Pons (tissue), 1 donor: ENCODE measurements at regions not wholly inside any gene's neighbourhood (a gene's known extent, or its start where the extent isn't known, plus 50 kb on each side); places are given as distances from the start of the nearest gene placed in this dataset.

Source experiments
- DNase-seq: peaks from one replicate; pipeline ENCODE4 v3.0.0-alpha.2; 2016; ENCODE audit warnings: low spot score

DNA sequence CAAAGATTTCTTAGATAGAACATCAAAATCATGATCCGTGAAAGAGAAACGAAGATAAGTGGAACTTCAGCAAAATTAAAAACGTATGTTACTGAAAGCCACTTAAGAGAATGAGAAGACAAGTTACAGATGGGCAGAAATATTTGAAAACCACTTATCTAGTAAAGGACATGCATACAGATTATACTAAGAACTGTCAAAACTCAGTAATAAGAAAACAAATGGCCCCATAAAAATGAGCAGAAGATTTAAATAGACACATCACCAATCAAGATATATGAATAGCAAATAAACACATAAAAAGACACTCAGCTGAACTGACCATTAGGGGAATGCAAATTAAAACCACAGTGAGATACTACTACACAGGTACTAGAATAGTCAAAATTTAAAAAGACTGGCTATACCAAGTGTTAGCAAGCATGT lies 343.7 kb downstream of the PTEN start:
- DNase-seq: no peak

DNA sequence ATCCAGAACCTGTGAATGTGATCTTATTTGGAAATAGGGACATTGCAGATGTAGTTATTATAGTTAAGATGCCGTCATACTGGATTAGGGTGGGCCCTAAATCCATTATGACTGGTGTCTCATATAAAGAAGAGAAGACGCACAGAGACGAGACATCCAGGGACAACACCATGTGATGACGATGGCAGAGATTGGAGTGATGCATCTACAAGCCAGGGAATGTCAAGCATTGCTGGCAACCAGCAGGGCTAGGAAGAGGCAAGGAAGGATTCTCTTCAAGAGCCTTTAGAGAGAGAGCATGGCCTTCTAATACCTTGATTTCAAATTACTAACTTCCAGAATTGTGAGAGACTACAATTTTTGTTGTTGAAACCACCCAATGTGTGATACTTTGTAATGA lies 345.8 kb downstream of the PTEN start:
- DNase-seq: no peak

DNA sequence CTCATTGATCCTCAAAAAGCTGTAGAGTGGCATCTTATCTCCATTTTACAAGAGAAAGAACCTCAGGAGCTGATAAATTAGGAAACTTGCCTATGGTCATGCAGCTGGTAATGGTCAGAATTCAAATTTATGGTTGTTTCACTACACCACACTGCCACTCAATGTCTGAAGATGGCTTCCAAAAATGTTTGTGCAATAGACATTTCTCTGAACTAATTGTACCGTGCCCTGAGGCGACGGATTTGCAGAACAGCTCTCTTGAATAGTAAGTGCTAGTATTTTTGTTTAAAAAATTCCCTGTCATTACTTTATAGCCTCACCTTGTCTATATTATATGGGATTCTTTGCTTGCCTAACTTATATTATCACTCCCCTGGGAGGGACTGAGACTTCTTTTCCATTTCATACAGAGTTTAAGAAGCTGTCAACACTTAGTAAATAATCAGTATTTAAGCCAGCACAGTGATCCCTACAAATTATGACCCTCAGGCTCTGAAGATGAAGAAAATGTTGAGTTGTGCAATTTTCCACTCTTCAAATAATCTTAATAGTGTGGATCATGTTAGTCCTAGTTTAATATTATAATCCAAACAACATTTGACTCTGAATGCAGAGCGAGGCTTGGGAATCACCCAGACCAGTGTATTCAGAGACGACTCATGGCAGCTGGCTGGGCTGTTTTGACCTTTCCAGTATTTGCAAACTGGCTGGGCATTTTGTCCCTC lies 346.6 kb downstream of the PTEN start:
- DNase-seq: no peak

DNA sequence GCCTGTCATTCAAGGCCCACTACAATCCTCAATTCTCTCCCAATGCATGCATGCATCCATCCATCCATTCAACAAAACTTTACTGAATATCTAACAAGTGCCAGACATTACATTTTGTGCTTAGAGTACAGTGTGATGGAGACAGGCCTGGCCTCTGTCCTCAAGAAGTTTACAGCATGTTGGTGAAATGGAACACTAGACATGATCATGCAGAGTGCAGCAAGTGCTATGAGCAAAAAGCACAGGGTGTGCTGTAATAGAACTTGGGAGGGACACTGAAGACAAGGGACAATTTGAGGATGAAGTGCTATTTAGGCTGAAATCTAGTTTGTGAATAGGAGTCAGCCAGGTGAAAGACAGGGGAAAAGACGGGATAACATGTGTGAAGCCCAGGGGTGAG lies 347.8 kb downstream of the PTEN start:
- DNase-seq: no peak

DNA sequence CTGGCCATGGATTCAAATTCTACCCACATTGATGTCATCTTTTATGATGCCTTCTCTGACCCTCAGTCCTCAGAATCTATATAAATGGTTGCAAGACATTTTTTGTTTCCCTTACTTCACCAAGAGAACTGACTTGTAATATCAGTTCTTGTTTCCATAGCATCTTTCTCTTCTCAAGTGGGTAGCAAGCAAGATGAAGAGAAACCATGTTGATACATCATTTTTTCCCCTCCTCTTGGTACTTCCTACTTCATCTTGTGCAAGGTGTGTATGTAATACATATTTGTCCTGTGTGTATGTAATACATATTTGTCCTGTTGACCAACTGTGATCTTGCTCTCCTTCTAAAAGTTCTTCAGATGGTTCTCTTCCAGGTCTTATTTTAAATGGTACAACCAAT lies 348.6 kb downstream of the PTEN start:
- no peak for DNase-seq

DNA sequence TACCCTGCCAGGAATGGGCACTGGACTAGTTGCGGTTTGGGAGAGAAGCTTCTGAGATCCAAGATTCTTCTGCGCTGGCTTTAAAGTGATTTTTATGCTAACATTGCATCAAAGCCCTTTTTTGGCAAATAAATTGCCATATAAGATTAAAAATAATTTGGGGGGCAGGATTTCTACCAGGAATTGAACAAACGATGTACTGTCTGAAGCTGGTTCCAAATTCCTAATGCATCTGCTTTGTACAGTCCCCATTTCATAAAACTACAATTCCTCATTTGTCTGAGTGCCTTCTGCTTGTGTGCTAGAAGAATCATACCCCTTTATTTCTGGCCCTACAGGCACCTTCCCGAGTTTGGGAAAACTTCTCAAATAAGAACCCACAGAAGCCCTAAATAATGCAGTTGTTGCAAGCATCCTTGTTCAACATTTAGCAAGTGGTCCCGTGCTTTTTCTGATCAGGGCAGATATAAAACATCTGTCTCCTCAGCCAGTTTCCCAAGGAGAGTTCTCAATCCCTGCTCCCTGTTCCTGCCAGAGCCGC lies 349.7 kb downstream of the PTEN start:
- no peak for DNase-seq

DNA sequence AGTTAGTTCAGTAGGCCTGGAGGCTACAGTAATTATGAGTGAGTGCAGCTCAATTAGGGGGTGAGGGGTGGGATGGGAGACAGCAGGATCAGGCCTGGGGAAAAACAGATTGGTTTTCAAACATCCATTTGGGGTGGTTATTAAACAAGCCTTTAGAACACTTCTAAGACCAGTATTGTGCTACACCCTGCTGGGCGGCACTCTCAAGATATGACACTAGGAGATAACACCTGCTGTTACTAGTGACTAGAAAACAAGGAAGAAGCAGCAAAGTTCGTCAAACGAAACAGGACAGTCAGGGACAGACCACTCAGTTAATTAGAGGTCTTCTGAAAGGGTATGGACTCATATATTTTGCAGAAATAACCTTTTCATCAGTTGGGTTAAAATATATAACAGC lies 353.6 kb downstream of the PTEN start:
- no peak for DNase-seq

DNA sequence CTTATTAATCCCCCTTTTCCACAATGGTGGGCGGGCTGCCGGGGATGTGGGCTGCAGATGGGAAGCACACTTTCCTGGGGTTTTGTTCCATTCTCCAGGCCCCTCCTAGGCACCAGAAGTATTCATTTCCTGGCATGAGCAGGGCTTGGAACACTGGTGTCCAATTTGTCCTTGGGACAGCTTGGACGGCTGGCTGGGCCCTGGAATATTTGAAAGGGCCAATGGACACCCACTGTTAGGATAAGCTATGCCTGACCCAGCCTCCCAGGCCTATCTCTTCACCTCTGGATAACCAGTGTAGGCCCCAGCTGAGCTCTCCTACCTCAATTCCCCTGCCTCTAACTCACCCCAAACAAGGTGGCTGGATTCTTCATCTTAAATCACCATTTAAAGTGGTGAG lies 354.9 kb downstream of the PTEN start:
- DNase-seq: no peak

DNA sequence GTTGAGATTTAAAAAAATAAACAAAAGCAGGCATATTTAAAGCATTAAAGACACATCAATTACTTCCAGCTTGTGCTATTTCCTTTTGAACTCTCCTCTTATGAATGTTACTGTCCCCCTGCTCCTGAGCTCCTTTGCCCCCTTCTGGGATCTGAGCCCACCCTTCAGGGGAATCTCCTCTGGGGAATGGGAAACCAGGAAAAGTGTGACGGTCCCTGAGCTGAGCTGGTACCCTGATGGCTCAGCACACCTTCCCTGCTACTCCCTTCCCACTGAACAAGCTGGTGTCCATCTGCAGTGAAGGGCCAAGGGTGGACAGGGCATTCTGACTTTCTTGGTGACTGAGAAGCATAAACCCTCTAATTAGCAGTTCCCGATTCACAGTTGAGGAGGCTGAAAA lies 356.3 kb downstream of the PTEN start:
- DNase-seq: no peak

DNA sequence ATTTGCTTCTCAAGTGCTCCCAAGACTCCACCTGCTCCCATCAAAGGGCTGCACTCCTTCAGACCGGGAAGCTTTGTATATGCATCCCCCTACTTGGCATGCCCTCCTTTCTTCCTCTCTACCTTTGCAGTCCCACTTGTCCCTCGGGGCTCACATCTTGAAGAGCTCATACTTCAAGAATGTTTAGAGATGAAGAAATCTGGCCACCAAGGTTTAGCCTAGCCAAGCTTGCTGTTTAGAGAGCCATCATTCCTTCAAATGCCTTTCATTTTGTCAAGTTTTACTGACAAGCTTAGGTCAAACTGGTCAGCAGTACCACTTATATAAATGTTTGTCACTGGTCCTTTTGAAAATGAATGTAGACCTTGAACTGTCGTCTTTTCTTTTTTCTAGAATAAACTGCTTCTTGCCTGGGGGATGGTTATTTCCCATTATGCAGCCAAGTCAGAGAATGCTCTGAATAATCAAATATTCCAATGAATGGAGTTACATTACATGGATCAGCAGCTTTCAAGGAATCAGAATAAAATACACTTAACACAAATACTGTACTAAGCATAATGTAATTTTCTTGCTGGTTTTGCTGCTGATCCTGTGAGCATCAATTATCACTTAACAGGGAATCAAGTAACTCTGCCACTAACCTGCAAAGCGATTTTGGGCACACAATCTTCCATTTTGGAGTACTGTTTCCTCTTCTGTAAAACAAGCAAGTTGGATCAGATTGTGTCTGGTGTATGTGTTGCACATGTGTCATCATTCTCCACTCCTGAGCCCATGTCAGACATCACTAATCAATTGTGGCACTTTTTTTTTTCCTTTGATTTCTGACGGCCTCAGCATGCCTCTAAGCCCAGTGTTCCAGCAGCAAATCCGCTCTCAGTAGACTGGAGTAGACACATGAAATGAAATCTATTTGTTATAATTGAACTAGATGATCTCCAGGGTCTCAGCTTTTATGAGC lies 357.9 kb downstream of the PTEN start:
- DNase-seq: no peak

DNA sequence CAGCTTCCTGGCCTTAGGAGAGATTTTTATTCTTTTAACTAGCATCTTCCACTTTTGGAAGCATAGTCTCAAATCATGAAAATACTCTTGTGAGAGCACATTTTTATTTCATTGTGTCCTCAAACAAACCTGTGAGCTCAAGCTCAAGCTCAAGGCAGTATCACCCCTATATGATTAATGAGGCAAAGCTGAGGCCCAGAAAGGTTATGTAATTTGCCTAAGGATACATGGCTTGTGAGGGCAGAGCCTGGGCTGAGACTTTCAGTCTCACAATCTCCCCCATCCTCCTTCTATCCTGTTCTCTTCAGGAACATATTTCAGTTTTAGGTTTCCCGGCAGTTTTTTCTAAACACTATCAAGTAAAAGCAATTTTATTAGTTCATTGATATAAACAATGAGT lies 359.5 kb downstream of the PTEN start:
- DNase-seq: no peak
